MCF 10A (cell line): ENCODE measurements at regions not wholly inside any gene's neighbourhood (a gene's known extent, or its start where the extent isn't known, plus 50 kb on each side); places are given as distances from the start of the nearest gene placed in this dataset.

ENCODE experiments used
- BruUV-seq: library from RNA; stranded (reverse); fragments of 400-500 nt; replicated peaks from 2 replicates; lab custom pipeline; 2021; lab: Mats Ljungman, UMichigan
- CTCF ChIA-PET: fragments of 300-600 bp; sonication (Branson Sonifier 250); formaldehyde crosslinking; extraction: SDS; loops from one replicate; lab custom pipeline; 2021; ENCODE audit warnings: antibody characterized with exemption, inconsistent platforms; lab: Yijun Ruan, JAX
- POLR2A ChIA-PET: fragments of 300-600, 350-650 bp; sonication (Branson Sonifier 250); formaldehyde crosslinking; extraction: SDS; loops from one replicate; lab custom pipeline; 2020; ENCODE audit warnings: antibody characterized with exemption, inconsistent platforms; lab: Yijun Ruan, JAX
- DNase-seq: peaks from one replicate; pipeline ENCODE4 v3.0.0-alpha.2; 2018; ENCODE audit not compliant: unreplicated experiment
- H3K27ac Mint-ChIP-seq: one replicate; pipeline ENCODE4 v1.8.0; 2022; ENCODE audit warnings: mild to moderate bottlenecking, low read depth, mixed read lengths; ENCODE audit not compliant: unreplicated experiment
- H3K27me3 Mint-ChIP-seq: one replicate; pipeline ENCODE4 v1.8.0; 2022; ENCODE audit warnings: mixed read lengths; ENCODE audit not compliant: insufficient read depth, unreplicated experiment
- H3K36me3 Mint-ChIP-seq: one replicate; pipeline ENCODE4 v1.8.0; 2022; ENCODE audit warnings: mild to moderate bottlenecking, moderate library complexity, mixed read lengths; ENCODE audit not compliant: insufficient read depth, unreplicated experiment
- H3K4me1 Mint-ChIP-seq: one replicate; pipeline ENCODE4 v1.8.0; 2022; ENCODE audit warnings: mixed read lengths; ENCODE audit not compliant: insufficient read depth, unreplicated experiment
- H3K4me3 Mint-ChIP-seq: one replicate; pipeline ENCODE4 v1.8.0; 2022; ENCODE audit warnings: mild to moderate bottlenecking, moderate library complexity, mixed read lengths; ENCODE audit not compliant: unreplicated experiment
- H3K9me3 Mint-ChIP-seq: one replicate; pipeline ENCODE4 v1.8.0; 2022; ENCODE audit warnings: mixed read lengths; ENCODE audit not compliant: unreplicated experiment
- CTCF ChIP-seq: fragments of 200-600 bp; IDR thresholded peaks from one replicate; pipeline ENCODE4 v1.8.0; 2022; ENCODE audit warnings: antibody characterized with exemption, mild to moderate bottlenecking; ENCODE audit not compliant: unreplicated experiment
- intact Hi-C: fragments of 100-400 bp; cut with micrococcal nuclease; formaldehyde crosslinking; loops from 2 replicates; pipeline ENCODE4 v1.14.1; 2022

GRCh38 chr10:10489805-10490571 is 527.7 kb upstream of the CELF2 start:
- ChIA-PET POLR2A (no interaction called here), CTCF (no interaction called here)
- Mint-ChIP-seq H3K9me3 (no peaks in the 10 kb centered on the region), H3K4me1 (no peaks in the 10 kb centered on the region), H3K36me3 (no peaks in the 10 kb centered on the region), H3K4me3 (no peak overlapping the region), H3K27ac (no peak overlapping the region), H3K27me3 (no peaks in the 10 kb centered on the region)
- DNase-seq: no peak
- intact Hi-C loops: no loop called here
- no peak for TF ChIP-seq CTCF
- no TSS peak for BruUV-seq

GRCh38 chr10:10490581-10490980 is 527.1 kb upstream of the CELF2 start:
- BruUV-seq: no TSS peak
- Mint-ChIP-seq H3K27ac (no peak overlapping the region), H3K4me1 (no peaks in the 10 kb centered on the region), H3K27me3 (no peaks in the 10 kb centered on the region), H3K4me3 (no peak overlapping the region), H3K36me3 (no peaks in the 10 kb centered on the region), H3K9me3 (no peaks in the 10 kb centered on the region)
- intact Hi-C loops: no loop called here
- no peak for TF ChIP-seq CTCF
- ChIA-PET POLR2A (no interaction called here), CTCF (no interaction called here)
- no peak for DNase-seq

GRCh38 chr10:10492420-10492819 is 525.3 kb upstream of the CELF2 start:
- BruUV-seq: no TSS peak
- ChIA-PET POLR2A (no interaction called here), CTCF (no interaction called here)
- Mint-ChIP-seq H3K27me3 (no peaks in the 10 kb centered on the region), H3K4me1 (no peaks in the 10 kb centered on the region), H3K4me3 (no peak overlapping the region), H3K27ac (no peak overlapping the region), H3K36me3 (no peaks in the 10 kb centered on the region), H3K9me3 (peaks cover 5% of the 10 kb centered on the region)
- TF ChIP-seq CTCF: no peak
- DNase-seq: no peak
- intact Hi-C loops: no loop called here

GRCh38 chr10:10493833-10494232 is 523.8 kb upstream of the CELF2 start:
- peaks cover 6% of the 10 kb centered on the region for H3K4me1 Mint-ChIP-seq
- no peak for DNase-seq
- H3K9me3 Mint-ChIP-seq: peaks cover 10% of the 10 kb centered on the region
- POLR2A ChIA-PET: no interaction called here
- BruUV-seq: no TSS peak
- H3K27me3 Mint-ChIP-seq: no peaks in the 10 kb centered on the region
- H3K27ac Mint-ChIP-seq: no peak overlapping the region
- H3K36me3 Mint-ChIP-seq: no peaks in the 10 kb centered on the region
- CTCF ChIA-PET: no interaction called here
- no peak for TF ChIP-seq CTCF
- intact Hi-C loops: no loop called here
- no peak overlapping the region for H3K4me3 Mint-ChIP-seq
